HG03103 (cell line): ENCODE measurements at regions not wholly inside any gene's neighbourhood (a gene's known extent, or its start where the extent isn't known, plus 50 kb on each side); places are given as distances from the start of the nearest gene placed in this dataset.
A peak's percentile ranks its signal among the peaks of the same experiment; 100 is the strongest.
"Not testable (repeated sequence)": the region's sequence is repeated elsewhere in the genome, so short reads cannot be mapped to it uniquely, and the experiment has no call there.

Experiments
- ATAC-seq: cut with Tn5 transposase; IDR thresholded peaks from one replicate; pipeline ENCODE4 v1.9.1; 2021; ENCODE audit warnings: low read depth; ENCODE audit not compliant: unreplicated experiment

DNA sequence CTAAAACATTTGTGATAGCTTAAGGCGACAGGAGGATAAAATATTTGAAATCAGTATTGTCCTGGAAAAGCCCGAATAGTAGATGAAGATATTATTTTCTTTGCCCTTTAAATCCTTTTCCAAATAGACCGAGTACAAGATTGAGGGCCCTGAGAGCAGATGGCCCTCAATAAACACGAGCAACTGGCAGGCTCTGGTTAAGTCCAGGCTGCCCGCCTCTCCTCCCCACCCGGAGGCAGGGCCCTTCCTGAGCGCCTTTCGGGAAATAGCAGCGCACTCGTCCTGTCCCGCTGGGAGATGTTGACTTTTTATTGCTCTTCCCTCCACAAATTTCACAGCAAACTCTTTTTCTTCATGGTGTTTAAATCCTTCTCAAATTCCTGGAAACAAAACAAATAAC, 50.8 kb upstream of the MAX start:
- ATAC-seq, result no peak

DNA sequence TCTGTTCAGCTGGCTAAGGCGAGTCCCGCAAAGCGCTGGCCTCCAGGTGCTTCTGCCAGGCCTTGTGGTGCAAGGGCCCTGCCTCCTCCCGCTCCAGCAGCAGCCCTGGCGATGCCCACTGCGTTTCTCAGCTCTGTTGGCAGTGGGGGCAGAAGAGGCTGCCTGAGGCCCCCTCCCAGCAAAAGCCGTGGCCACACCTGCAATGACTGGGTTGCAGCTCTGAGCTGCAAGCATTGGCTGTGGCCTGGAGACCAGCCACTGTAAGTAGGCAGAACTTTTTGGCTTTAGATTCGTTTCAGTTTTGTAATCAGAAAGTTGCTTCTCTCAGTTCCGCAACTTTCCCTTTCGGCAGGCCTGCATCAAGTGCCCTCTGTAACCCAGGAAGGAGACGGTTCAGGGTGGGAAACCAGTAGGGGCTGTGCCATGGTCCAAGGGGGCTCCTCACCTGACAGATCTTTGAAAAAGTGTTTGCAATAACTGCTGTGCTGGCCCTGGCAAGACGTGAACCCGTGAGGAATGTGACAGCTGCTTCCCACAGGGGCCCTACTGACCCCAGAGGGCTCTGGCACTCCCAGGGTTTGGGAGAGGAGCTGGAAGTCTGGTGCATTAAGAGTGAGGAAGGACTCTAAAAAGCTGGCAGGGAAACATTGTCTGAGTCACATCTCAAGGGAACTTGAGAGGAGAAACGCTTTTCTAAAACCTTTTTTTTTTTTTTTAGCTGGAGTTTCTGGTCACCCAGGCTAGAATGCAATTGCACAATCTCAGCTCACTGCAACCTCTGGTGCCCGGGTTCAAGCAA, 54.5 kb upstream of the MAX start:
- peak; percentile 69 for ATAC-seq

DNA sequence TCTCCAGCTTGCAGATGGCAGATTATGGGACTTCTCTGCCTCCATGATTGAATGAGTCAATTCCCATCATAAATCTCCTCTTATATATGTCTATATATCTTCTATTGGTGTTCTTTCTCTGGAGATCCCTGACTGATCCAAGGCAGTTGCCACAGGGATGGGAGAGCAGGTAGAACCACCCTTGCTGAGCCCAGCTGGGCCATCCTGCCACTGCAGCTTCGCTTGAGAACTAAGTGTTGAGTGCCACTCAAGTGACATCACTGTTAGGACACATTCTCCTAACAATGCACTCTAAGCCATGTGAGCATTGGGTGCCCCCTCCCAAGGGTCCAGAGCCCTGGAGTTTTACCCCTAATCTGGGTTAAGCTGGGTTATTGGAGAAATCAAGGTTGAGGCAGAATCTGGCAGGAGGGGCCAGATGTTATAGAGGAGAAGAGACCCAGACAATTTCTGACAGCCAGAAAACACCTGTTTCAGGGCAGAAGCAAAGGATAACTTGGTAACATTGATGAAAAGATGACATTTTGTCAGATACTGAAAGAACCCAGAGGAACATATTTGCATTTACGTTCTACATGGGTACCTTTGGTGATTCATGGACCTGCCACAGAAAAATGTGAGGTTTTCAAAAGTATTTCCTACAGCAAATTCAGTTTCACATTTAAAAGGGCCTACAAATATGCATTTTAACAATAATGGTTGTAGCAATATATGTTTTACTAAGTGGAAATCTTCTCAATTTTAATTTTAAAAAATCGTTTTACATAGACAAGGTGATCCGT, 57.2 kb upstream of the MAX start:
- ATAC-seq, result peak; percentile 49

- ATAC-seq, result no peak
These were observed 57.8 kb upstream of the MAX start for GRCh38 chr14:65160091-65160490.

- ATAC-seq, result no peak
These were observed 59.7 kb upstream of the MAX start for GRCh38 chr14:65162031-65162430.

DNA sequence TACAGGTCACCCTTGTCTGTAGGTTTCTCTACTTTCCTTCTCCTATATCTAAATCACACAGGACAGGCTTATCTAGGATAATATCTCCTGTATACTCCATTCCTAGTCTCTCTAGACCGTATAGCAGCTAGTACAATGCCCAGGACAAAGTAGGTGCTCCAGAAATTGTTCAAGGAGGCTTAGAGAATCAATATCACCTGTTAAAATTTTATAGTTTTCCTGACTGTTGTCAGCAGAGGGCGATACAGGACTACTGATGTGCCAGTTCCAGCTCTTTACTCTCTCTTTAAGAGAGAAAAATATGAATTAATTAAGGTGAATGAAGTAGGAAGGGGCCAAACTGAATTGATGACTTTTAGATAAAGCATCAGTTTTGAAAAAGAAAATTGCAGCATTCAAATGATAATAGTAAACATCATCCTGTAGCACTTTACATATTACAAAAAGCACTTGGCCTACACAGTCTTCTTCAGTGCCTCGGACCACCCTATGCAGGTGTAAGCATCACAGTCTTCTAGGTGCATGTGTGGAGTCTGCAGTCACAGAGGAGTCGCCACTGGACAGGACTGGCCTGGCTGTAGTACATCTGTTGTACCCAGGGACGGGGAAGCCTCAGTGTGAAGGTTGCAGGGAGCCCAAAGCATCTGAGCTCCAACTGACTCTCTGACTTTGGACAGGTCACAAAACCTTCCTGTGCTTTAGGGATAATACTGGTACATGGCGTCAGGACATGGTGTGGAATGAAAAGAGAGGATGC, 61.9 kb upstream of the MAX start:
- no peak for ATAC-seq

DNA sequence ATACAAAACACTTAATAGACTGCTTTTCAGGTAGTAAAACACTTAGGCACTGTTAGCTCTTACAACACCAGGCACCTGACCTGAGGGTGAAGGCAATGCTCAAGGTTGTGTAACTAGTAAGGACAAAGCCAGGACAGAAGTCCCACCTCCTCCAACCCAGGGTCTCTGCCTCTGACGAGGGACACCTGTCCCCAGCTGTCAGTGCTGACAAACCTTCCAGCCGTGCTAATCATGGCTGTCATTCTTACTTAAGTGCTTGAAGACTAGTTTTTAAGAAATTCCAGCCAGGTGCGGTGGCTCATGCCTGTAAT, 62.5 kb upstream of the MAX start:
- no peak for ATAC-seq

DNA sequence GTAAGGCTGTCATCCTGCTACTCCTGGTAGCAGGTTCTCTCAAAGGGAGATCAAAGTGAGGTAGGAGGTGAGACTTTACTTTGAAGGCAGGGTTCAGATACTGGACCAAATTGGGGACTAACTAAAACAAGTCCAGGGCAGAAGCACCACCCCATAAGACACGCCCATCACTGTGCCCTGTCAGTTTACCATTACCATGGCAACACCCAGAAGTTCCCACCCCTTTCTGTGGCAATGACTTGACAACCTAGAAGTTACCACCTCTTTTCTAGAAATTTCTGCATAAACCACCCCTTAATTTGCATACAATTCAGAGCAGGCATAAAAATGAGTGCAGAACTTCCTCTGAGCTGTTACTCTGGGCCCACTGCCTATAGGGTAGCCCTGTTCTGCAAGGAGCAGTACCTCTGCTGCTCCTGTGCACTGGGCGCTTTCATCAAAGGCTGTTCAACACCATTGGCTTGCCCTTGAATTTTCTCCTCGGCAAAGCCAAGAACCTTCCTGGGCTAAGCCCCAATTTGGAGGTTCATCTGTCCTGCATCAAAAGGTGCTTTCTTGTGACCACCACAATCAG, 64.8 kb upstream of the MAX start:
- no peak for ATAC-seq

DNA sequence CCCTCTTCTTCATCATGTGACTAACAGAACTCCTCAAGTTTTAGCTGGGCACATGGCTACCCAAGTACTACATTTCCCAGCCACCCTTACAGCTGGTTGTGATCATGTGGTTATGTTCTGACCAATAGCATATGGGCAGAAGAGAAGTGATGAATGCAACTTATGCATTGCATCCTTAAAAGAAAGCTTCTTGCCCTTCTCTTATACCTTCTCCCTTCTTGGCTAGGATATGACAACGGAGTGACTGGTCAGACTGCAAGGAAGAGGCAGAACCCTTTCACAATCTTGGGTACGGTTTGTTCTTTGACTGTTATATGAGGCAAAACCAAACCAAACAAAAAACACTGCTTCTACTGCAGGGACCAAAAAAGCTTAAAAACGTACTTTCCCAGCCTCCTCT, 66.5 kb upstream of the MAX start:
- ATAC-seq, result no peak

- peak; percentile 83 for ATAC-seq
These were observed 67.0 kb upstream of the MAX start for GRCh38 chr14:65169351-65169750.

DNA sequence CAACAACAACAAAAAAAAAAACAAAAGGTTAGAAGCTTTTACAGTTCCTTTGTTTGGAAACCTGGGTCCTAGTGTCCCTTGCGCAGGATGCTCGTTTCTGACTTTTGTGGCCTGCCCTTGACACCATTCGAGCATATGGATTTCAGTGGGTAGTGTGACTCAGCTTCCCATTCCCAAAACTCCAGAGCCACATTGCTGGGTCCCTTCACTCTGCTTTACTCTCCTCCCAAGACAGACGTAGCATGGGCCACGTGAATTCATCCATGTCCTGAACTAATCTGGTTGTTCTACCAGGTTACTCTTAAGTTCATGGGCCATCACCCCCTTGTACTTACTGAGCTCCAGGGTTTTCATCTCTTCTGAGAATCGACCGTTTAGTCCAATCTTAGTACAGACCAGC, 68.0 kb upstream of the MAX start:
- ATAC-seq, result no peak

- no peak for ATAC-seq
These were observed 68.6 kb upstream of the MAX start for GRCh38 chr14:65170768-65171507.

DNA sequence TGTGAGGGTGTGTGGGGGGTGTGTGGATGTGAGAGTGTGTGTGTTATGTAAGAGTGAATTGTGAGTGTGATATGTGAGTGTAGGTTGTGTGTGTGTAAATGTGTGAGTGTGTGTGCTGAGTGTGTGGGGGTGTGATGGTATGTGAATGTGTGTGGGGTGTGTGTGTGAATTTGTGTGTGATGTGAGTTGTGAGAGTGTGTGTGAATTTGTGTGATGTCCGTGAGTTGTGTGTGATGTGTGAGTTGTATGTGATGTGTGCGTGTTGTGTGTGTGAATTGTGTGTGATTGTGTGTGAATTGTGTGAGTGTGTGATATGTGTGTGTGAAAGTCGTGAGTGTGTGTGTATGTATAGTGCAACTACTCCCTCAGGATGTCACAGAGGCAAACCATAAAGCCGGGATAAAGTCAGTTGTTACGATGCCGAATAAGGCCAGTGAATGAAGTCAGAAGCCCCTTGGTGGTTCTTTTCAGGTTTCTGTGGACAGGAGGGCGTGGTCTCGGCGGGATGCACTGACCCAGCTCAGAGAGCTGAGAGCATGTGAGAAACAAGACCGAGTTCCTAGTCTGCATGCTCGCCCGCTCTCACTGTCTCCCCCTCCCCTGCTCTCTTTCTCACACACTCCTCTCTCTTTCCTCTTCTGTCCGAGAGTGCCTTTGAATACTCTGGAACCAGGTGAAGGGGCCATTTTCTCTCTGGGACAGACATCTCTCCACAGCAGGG, 71.8 kb upstream of the MAX start:
- no peak for ATAC-seq

- no peak for ATAC-seq
These were observed 72.5 kb upstream of the MAX start for GRCh38 chr14:65174783-65175182.

DNA sequence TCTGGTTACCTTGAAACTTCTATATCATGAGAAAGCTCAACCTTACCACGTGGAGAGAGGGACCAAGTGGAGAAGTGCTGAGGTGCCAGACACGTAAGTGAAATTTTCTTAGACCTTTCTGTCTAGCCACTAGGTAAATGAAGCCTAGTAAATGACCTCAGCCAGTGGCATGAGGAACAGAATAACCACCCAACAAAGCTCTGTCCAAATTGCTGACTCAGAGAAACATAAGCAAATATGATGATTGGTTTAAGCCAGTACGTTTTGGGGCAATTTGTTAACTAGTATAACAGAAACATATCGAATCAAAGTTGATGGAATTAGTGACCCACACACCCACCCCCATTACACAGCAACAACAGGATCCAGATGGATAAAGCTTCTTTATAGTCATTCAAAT, 75.2 kb upstream of the MAX start:
- no peak for ATAC-seq

GRCh38 chr14:65179231-65179630, 76.9 kb upstream of the MAX start:
- ATAC-seq, result not testable (repeated sequence)

DNA sequence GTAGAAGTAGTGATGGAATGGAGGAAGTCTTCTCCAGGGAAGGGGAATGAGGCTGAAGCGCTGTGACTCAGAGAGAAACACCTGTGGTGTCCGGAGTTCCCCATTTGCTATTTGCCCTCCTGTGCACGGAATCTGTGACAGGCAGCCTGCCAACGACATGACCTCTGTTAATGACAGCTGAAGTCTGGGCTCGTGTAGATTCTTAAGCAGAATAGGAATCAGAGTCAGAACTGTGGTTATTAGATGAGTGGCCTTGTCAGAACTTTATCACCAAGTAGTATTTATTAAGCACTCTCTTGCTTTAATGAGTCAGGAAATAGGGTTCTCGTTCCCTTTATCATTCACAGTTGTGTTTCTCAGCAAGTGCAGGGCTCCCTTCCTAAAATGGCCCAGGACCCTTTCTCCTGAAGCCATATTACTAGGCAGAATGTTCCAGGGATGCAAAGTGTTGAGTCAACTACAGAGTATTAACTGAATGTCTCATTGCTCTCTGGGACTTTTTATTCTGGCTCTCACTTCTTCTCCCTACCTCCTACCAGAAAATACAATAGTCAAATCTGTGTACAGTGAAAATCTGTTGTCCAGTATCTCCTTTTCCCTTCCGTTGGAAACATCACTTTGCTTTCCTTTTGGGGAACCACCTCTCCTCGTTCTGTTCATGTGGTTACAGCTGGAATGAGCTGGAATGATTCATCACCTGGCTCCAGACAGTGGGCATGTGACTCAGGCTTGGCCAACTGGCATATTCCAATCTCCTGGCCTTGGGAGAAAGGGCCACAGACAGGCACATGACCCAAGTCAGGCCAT, 77.8 kb upstream of the MAX start:
- peak; percentile 85 for ATAC-seq

DNA sequence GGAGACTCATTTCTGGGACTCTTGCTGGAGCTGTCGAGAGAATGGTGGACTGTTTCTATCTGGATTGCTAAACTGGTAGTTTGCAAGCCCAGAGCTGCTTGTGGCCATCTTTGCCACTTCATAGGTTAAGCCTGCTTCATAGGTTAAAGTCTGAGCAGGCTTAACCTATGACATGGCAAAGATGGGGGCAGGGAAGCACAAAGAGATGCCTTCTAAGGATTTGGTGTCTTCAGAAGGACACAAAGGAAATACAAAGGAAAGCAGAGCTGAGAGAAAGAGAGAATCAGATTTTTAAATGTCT, 78.4 kb upstream of the MAX start:
- no peak for ATAC-seq

DNA sequence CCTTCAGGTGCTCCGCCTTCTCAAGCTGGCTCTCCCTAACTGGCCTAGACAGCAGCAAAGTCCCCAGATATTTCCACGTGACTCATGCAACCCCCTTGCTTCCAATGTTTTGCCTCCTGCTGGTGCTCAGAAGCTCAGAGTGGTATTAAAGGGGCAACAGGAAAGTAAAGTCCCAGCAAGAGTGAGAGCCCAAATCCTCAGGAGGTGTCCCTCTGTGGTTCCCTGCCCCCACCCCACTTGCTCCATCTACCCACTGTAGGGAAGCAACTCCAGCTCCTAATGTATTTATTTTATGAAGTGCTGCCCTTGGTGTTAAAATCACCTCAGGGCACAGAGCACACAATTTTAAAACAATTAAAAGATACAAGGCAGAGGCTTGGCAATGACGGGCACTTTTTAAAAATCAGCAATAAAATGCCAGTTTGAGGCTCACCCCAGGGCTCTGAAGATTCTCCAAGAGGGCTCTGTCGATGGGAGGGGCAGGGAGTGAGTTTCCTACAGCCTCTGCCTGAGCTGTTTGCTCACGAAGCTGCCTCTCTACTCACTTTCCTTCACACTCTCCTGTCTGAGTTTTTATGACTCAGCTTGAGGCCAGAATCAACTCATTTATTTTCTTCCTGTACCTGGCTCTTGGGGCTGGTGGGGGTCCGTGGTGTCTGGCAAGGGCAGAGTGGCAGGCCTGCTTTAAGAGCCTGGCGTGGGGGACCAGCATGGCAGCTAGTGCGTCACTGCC, 81.9 kb upstream of the MAX start:
- no peak for ATAC-seq
